K562 (cell line): ENCODE measurements at regions not wholly inside any gene's neighbourhood (a gene's known extent, or its start where the extent isn't known, plus 50 kb on each side); places are given as distances from the start of the nearest gene placed in this dataset.

ENCODE experiments used
- ATAC-seq: fragments of 200-7000 bp; cut with Tn5 transposase; 3 replicates; pipeline ENCODE4 v1.9.1; 2020; ENCODE audit warnings: moderate library complexity
- BruUV-seq: library from RNA; stranded (reverse); fragments of 400-500 nt; replicated peaks from 2 replicates; lab custom pipeline; 2021; lab: Mats Ljungman, UMichigan
- CTCF ChIA-PET: fragments of 300-600 bp; formaldehyde crosslinking; extraction: SDS; loops from one replicate; lab custom pipeline; 2021; ENCODE audit warnings: low intra/inter-chr PET ratio; lab: Yijun Ruan, JAX
- POLR2A ChIA-PET: fragments of 300-600, 350-650 bp; sonication (Branson Sonifier 250); formaldehyde crosslinking; extraction: SDS; loops from one replicate; lab custom pipeline; 2021; ENCODE audit warnings: antibody characterized with exemption, inconsistent platforms; lab: Yijun Ruan, JAX
- DNase-seq, 4 experiments: peaks; one replicate each; pipeline versions ENCODE4 v3.0.0 to v3.0.0-alpha.2; 2011 to 2018; ENCODE audit warnings: low spot score in 3 of 4, mixed read lengths in 3 of 4; ENCODE audit errors: extremely low read depth in 1 of 4
- FAIRE-seq: peaks from 2 replicates; lab custom pipeline; 2011; peaks lifted over from hg19 to GRCh38; lab: Jason Lieb, UNC
- H2AFZ ChIP-seq: 2 replicates; pipeline ENCODE4 v1.6.0; 2011; ENCODE audit warnings: low read depth, low read length, control low read depth, inconsistent platforms
- H3K27ac ChIP-seq: fragments of 200-600 bp; 3 replicates; pipeline ENCODE4 v1.8.0; 2011; ENCODE audit warnings: low read depth, mild to moderate bottlenecking, control low read depth, inconsistent platforms, low read length, moderate library complexity, mixed read lengths; ENCODE audit errors: extremely low read depth
- H3K27me3 ChIP-seq, 2 experiments: fragments of 300-600 bp in 1 of 2; 2 replicates in 1 of 2; 3 replicates in 1 of 2; pipeline versions ENCODE4 v1.6.0 to v1.8.0; 2011; ENCODE audit warnings: inconsistent platforms in 2 of 2, low read length in 2 of 2, mild to moderate bottlenecking in 1 of 2, mixed read lengths in 1 of 2, moderate library complexity in 1 of 2; ENCODE audit not compliant: control insufficient read depth in 2 of 2, insufficient read depth in 2 of 2
- H3K36me3 ChIP-seq: fragments of 300-600 bp; 3 replicates; pipeline ENCODE4 v1.8.0; 2011; ENCODE audit warnings: mild to moderate bottlenecking, low read length, inconsistent platforms; ENCODE audit not compliant: control insufficient read depth, insufficient read depth
- H3K4me1 ChIP-seq, 2 experiments: fragments of 200-600 bp in 1 of 2; replicated peaks in 1 of 2; 2 replicates in 1 of 2; 3 replicates in 1 of 2; pipeline versions ENCODE4 v1.5.1 to v1.8.0; 2011; ENCODE audit warnings: inconsistent platforms in 2 of 2, low read length in 2 of 2, mild to moderate bottlenecking in 1 of 2, mixed read lengths in 1 of 2, moderate library complexity in 1 of 2; ENCODE audit not compliant: control insufficient read depth in 2 of 2, insufficient read depth in 2 of 2
- H3K4me2 ChIP-seq: 2 replicates; pipeline ENCODE4 v1.6.1; 2011; ENCODE audit warnings: low read length, control low read depth, inconsistent platforms, mixed read lengths; ENCODE audit not compliant: insufficient read depth
- H3K4me3 ChIP-seq: fragments of 200-600 bp; sonication (generic), shearing (Covaris generic); 2 replicates; pipeline ENCODE4 v1.5.1; 2016; ENCODE audit warnings: control low read depth, inconsistent platforms
- H3K79me2 ChIP-seq: fragments of 200-600 bp; 3 replicates; pipeline ENCODE4 v1.8.0; 2011; ENCODE audit warnings: low read length, inconsistent platforms; ENCODE audit not compliant: control insufficient read depth, insufficient read depth
- H3K9ac ChIP-seq, 2 experiments: 2 replicates each; pipeline versions ENCODE4 v1.6.0 to v1.6.1; 2011; ENCODE audit warnings: low read depth in 2 of 2, low read length in 2 of 2, control low read depth in 1 of 2, inconsistent platforms in 1 of 2, mild to moderate bottlenecking in 1 of 2, mixed read lengths in 1 of 2; ENCODE audit not compliant: insufficient read depth in 1 of 2
- H3K9me1 ChIP-seq: one replicate; pipeline ENCODE4 v1.6.0; 2011; ENCODE audit warnings: inconsistent platforms, mild to moderate bottlenecking, low read length, moderate library complexity; ENCODE audit not compliant: control insufficient read depth, insufficient read depth
- H3K9me3 ChIP-seq: replicated peaks from 2 replicates; pipeline ENCODE4 v1.5.1; 2011; ENCODE audit warnings: low read depth, low read length, inconsistent platforms; ENCODE audit not compliant: control insufficient read depth, insufficient read depth
- H4K20me1 ChIP-seq: replicated peaks from 2 replicates; pipeline ENCODE4 v1.6.1; 2011; ENCODE audit warnings: low read length, inconsistent platforms, mixed read lengths; ENCODE audit not compliant: control insufficient read depth, insufficient read depth
- ZNF318 ChIP-seq, 2 experiments: fragments of 450-650 bp; IDR thresholded peaks; 2 replicates each; pipeline ENCODE4 v1.6.1; 2016; ENCODE audit warnings: mild to moderate bottlenecking in 2 of 2, borderline replicate concordance in 1 of 2, low read depth in 1 of 2, moderate library complexity in 1 of 2
- WGBS: fragments of 100-300 bp; shearing (Covaris generic); methylation state at CpG from one replicate; pipeline ENCODE4 v1.1.6; 2016; ENCODE audit warnings: low coverage, mixed read lengths; ENCODE audit not compliant: insufficient coverage; ENCODE audit errors: missing lambda C conversion rate; 5-methylcytosine and 5-hydroxymethylcytosine counted together
- in situ Hi-C: fragments of 300-500 bp; cut with MboI; formaldehyde crosslinking; loops from 4 replicates; pipeline ENCODE4 v1.15.0; 2018; ENCODE audit warnings: inconsistent platforms, mixed read lengths
- intact Hi-C: fragments of 100-400 bp; cut with micrococcal nuclease; formaldehyde crosslinking; loops from 2 replicates; pipeline ENCODE4 v1.14.2; 2022
- TF ChIP-seq, protein P1 (sequence below): fragments of 450-650 bp; IDR thresholded peaks from 2 replicates; pipeline ENCODE4 v1.6.1; 2014; ENCODE audit warnings: low read depth, mild to moderate bottlenecking, moderate library complexity, borderline replicate concordance

GRCh38 chr22:48755059-48755949 is 1072.4 kb downstream of the BRD1 start:
- H3K27ac ChIP-seq = no peak overlapping the region
- H3K36me3 ChIP-seq = no peaks in the 10 kb centered on the region
- TF ChIP-seq ZNF318 (IDR thresholded peaks at IDR 0.05; ENCODE audit: borderline replicate concordance in 1 of 2, low read depth in 1 of 2) = no peak
- TF ChIP-seq, protein P1, sequence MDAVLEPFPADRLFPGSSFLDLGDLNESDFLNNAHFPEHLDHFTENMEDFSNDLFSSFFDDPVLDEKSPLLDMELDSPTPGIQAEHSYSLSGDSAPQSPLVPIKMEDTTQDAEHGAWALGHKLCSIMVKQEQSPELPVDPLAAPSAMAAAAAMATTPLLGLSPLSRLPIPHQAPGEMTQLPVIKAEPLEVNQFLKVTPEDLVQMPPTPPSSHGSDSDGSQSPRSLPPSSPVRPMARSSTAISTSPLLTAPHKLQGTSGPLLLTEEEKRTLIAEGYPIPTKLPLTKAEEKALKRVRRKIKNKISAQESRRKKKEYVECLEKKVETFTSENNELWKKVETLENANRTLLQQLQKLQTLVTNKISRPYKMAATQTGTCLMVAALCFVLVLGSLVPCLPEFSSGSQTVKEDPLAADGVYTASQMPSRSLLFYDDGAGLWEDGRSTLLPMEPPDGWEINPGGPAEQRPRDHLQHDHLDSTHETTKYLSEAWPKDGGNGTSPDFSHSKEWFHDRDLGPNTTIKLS = no peak
- TF ChIP-seq, all 486 proteins: peak for 0
- Histone ChIP-seq H3K4me2 (no peak overlapping the region), H3K9me1 (no peaks in the 10 kb centered on the region), H2AFZ (no peak overlapping the region), H3K4me1 (no peaks in the 10 kb centered on the region), H4K20me1 (no peaks in the 10 kb centered on the region), H3K79me2 (no peaks in the 10 kb centered on the region), H3K27me3 (peaks cover 0 to 22% of the 10 kb centered on the region in 2 experiments; a peak in 2 of 5 replicates), H3K9ac (no peak overlapping the region), H3K4me3 (no peak overlapping the region), H3K9me3 (no peaks in the 10 kb centered on the region)
- DNase-seq (no peak), FAIRE-seq (no peak), ATAC-seq (no peak)
- CTCF ChIA-PET = no interaction called here
- in situ Hi-C loops = no loop called here
- POLR2A ChIA-PET = no interaction called here
- WGBS = 2% methylated on average over 13 of the region's 19 CpGs
- no TSS peak for BruUV-seq
- intact Hi-C loops = no loop called here
